ENCODE measurements at regions not wholly inside any gene's neighbourhood (a gene's known extent, or its start where the extent isn't known, plus 50 kb on each side); places are given as distances from the start of the nearest gene placed in this dataset.

DNA sequence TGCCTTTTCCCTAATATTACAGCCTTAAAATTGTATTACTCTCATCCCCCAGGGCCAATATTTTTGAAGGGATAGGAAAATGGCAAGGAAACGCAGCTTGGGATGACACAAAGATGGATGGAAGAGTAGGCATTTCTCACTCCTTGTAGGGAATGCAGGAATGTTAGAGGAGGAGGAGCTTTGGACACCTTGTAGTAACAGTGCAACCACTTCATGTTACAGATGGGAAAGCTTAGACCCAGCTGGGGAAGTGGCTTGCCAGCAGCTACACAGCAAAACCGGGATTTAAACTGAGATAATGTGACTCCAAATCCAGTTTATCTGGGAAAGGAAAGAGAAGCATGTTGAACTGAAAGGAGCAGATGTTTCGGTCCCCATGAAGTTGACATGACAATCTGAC lies 473.7 kb upstream of the DAB1 start:
- Histone ChIP-seq H3K36me3 (replicated peaks in 1 of 2; ENCODE audit: control extremely low read depth in 1 of 2, control insufficient read depth in 1 of 2, extremely low read depth in 1 of 2, insufficient read depth in 2 of 2, low read length in 1 of 2) (no peaks in the 10 kb centered on the region), H3K9ac (ENCODE audit: low read length) (no peak overlapping the region), H3K27me3 (replicated peaks in 1 of 4; ENCODE audit: control extremely low read depth in 1 of 4, control insufficient read depth in 3 of 4, insufficient read depth in 4 of 4, low read length in 3 of 4) (no peaks in the 10 kb centered on the region), H4K20me1 (ENCODE audit: control insufficient read depth, insufficient read depth, low read length, poor library complexity, severe bottlenecking) (no peaks in the 10 kb centered on the region), H3K4me3 (ENCODE audit: control extremely low read depth in 1 of 5, extremely low read depth in 1 of 5, insufficient read depth in 1 of 5, low read depth in 2 of 5, low read length in 4 of 5) (no peak overlapping the region), H3K27ac (ENCODE audit: low read length in 2 of 2) (no peak overlapping the region), H2AFZ (ENCODE audit: insufficient read depth, low read depth, low read length, poor library complexity, severe bottlenecking) (no peak overlapping the region), H3K4me2 (replicated peaks; ENCODE audit: low read depth, low read length, poor library complexity, severe bottlenecking) (no peak overlapping the region), H3K9me3 (ENCODE audit: control extremely low read depth in 1 of 3, control insufficient read depth in 2 of 3, insufficient read depth in 1 of 3, low read length in 2 of 3) (no peaks in the 10 kb centered on the region), H3K4me1 (ENCODE audit: control insufficient read depth in 2 of 2, insufficient read depth in 2 of 2, low read length in 2 of 2) (no peaks in the 10 kb centered on the region), H3K79me2 (ENCODE audit: control insufficient read depth, insufficient read depth, low read length) (no peaks in the 10 kb centered on the region)
- peaks cover 3% of the 10 kb centered on the region for H3K27me3 Mint-ChIP-seq
- 88% methylated on average over 2 of the region's 3 CpGs for WGBS (ENCODE audit: insufficient coverage)
- no peaks in the 10 kb centered on the region for H3K4me1 Mint-ChIP-seq
- CTCF ChIA-PET = no interaction called here
- no peak for ATAC-seq (ENCODE audit: low read depth)
- intact Hi-C loops (cut with micrococcal nuclease) = no loop called here
- peaks cover 2% of the 10 kb centered on the region for H3K9me3 Mint-ChIP-seq (ENCODE audit: insufficient read depth)
- H3K27ac Mint-ChIP-seq = no peak overlapping the region
- POLR2A ChIA-PET = no interaction called here
- no peak for TF ChIP-seq EZH2 (IDR thresholded peaks at IDR 0.05; ENCODE audit: borderline replicate concordance, insufficient read depth, low read depth, low read length, poor library complexity, severe bottlenecking)
- TF ChIP-seq, protein P1, sequence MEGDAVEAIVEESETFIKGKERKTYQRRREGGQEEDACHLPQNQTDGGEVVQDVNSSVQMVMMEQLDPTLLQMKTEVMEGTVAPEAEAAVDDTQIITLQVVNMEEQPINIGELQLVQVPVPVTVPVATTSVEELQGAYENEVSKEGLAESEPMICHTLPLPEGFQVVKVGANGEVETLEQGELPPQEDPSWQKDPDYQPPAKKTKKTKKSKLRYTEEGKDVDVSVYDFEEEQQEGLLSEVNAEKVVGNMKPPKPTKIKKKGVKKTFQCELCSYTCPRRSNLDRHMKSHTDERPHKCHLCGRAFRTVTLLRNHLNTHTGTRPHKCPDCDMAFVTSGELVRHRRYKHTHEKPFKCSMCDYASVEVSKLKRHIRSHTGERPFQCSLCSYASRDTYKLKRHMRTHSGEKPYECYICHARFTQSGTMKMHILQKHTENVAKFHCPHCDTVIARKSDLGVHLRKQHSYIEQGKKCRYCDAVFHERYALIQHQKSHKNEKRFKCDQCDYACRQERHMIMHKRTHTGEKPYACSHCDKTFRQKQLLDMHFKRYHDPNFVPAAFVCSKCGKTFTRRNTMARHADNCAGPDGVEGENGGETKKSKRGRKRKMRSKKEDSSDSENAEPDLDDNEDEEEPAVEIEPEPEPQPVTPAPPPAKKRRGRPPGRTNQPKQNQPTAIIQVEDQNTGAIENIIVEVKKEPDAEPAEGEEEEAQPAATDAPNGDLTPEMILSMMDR (IDR thresholded peaks at IDR 0.05) = no peak
- DNase-seq = no peak
- no peak overlapping the region for H3K4me3 Mint-ChIP-seq

DNA sequence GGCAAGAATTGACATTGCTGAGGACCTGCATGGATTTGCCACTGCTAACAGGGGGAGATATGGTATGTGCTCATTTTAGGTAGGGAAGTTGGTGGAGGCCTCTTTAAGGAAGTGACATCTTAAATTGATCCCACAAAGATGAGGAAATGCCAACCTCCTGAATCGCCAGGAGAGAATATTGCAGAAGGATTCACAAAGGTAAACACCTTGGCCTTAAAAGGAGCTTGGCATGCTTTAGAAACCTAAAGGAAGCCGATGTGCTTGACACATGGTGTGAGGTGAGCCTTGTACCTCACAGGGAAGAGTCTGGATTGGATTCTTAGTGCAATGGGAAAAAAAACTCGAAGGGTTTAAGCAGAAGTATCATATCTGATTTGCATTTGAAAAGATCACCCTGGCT lies 470.5 kb upstream of the DAB1 start:
- Histone ChIP-seq H3K79me2 (ENCODE audit: control insufficient read depth, insufficient read depth, low read length) (no peaks in the 10 kb centered on the region), H3K4me2 (replicated peaks; ENCODE audit: low read depth, low read length, poor library complexity, severe bottlenecking) (no peak overlapping the region), H4K20me1 (ENCODE audit: control insufficient read depth, insufficient read depth, low read length, poor library complexity, severe bottlenecking) (no peaks in the 10 kb centered on the region), H3K36me3 (replicated peaks in 1 of 2; ENCODE audit: control extremely low read depth in 1 of 2, control insufficient read depth in 1 of 2, extremely low read depth in 1 of 2, insufficient read depth in 2 of 2, low read length in 1 of 2) (no peaks in the 10 kb centered on the region), H2AFZ (ENCODE audit: insufficient read depth, low read depth, low read length, poor library complexity, severe bottlenecking) (no peak overlapping the region), H3K4me3 (ENCODE audit: control extremely low read depth in 1 of 5, extremely low read depth in 1 of 5, insufficient read depth in 1 of 5, low read depth in 2 of 5, low read length in 4 of 5) (no peak overlapping the region), H3K27ac (ENCODE audit: low read length in 2 of 2) (no peak overlapping the region), H3K9me3 (ENCODE audit: control extremely low read depth in 1 of 3, control insufficient read depth in 2 of 3, insufficient read depth in 1 of 3, low read length in 2 of 3) (no peaks in the 10 kb centered on the region), H3K4me1 (ENCODE audit: control insufficient read depth in 2 of 2, insufficient read depth in 2 of 2, low read length in 2 of 2) (no peaks in the 10 kb centered on the region), H3K9ac (ENCODE audit: low read length) (no peak overlapping the region), H3K27me3 (replicated peaks in 1 of 4; ENCODE audit: control extremely low read depth in 1 of 4, control insufficient read depth in 3 of 4, insufficient read depth in 4 of 4, low read length in 3 of 4) (no peaks in the 10 kb centered on the region)
- H3K27ac Mint-ChIP-seq = no peak overlapping the region
- ATAC-seq (ENCODE audit: low read depth) = no peak
- 49% methylated on average over 2 of the region's 3 CpGs for WGBS (ENCODE audit: insufficient coverage)
- H3K9me3 Mint-ChIP-seq (ENCODE audit: insufficient read depth) = no peaks in the 10 kb centered on the region
- no peaks in the 10 kb centered on the region for H3K4me1 Mint-ChIP-seq
- H3K4me3 Mint-ChIP-seq = no peak overlapping the region
- ChIA-PET CTCF (no interaction called here), POLR2A (no interaction called here)
- TF ChIP-seq, protein P1 (IDR thresholded peaks at IDR 0.05) = no peak
- no peak for TF ChIP-seq EZH2 (IDR thresholded peaks at IDR 0.05; ENCODE audit: borderline replicate concordance, insufficient read depth, low read depth, low read length, poor library complexity, severe bottlenecking)
- no peak for DNase-seq
- peaks cover 5% of the 10 kb centered on the region for H3K27me3 Mint-ChIP-seq
- intact Hi-C loops (cut with micrococcal nuclease) = no loop called here
